GM20000 (cell line): ENCODE measurements at regions not wholly inside any gene's neighbourhood (a gene's known extent, or its start where the extent isn't known, plus 50 kb on each side); places are given as distances from the start of the nearest gene placed in this dataset.

Experiments
- DNase-seq: peaks from one replicate; pipeline ENCODE4 v3.0.0; 2012; ENCODE audit warnings: low spot score
- CTCF ChIP-seq: IDR thresholded peaks from 2 replicates; pipeline ENCODE4 v1.5.1; 2012; ENCODE audit warnings: mild to moderate bottlenecking, control low read depth; ENCODE audit errors: extremely low read depth, missing control alignments

GRCh38 chr5:86768699-86769202, 151.0 kb downstream of the COX7C start:
- no peak for TF ChIP-seq CTCF
- no peak for DNase-seq

GRCh38 chr5:86780018-86780417, 162.3 kb downstream of the COX7C start:
- no peak for TF ChIP-seq CTCF
- no peak for DNase-seq

GRCh38 chr5:86786955-86787354, 169.2 kb downstream of the COX7C start:
- no peak for TF ChIP-seq CTCF
- DNase-seq = no peak

- TF ChIP-seq CTCF = no peak
- no peak for DNase-seq
Measured at GRCh38 chr5:86795659-86796058, 177.9 kb downstream of the COX7C start.

- TF ChIP-seq CTCF = no peak
- DNase-seq = no peak
Measured at GRCh38 chr5:86797677-86798076, 179.9 kb downstream of the COX7C start.

- no peak for TF ChIP-seq CTCF
- DNase-seq = no peak
Measured at GRCh38 chr5:86806206-86806605, 188.5 kb downstream of the COX7C start.

GRCh38 chr5:86807046-86808031, 189.6 kb downstream of the COX7C start:
- no peak for DNase-seq

More at GRCh38 chr5:86807046-86808031, 189.6 kb downstream of the COX7C start:
- TF ChIP-seq CTCF = no peak
